Tibial artery (tissue), 4 donors: ENCODE measurements at regions not wholly inside any gene's neighbourhood (a gene's known extent, or its start where the extent isn't known, plus 50 kb on each side); places are given as distances from the start of the nearest gene placed in this dataset.

ENCODE experiments used
- DNase-seq, 2 donors: peaks; one replicate each; pipeline ENCODE4 v3.0.0-alpha.2; 2019
- H3K27ac ChIP-seq, 2 donors: fragments of 200-600 bp; sonication (generic) in 1 of 2; 1 replicate in 1 of 2; 2 replicates in 1 of 2; pipeline ENCODE4 v1.5.1; 2018 to 2019; ENCODE audit warnings: mild to moderate bottlenecking in 1 of 2
- H3K27me3 ChIP-seq, 2 donors: fragments of 200-600 bp; sonication (generic) in 1 of 2; one replicate each; pipeline versions ENCODE4 v1.5.1 to v1.6.0; 2016 to 2019
- H3K36me3 ChIP-seq, 3 donors: fragments of 200-600 bp; sonication (generic) in 2 of 3; one replicate each; pipeline ENCODE4 v1.5.1; 2016 to 2019; ENCODE audit warnings: mild to moderate bottlenecking in 2 of 3
- H3K4me1 ChIP-seq, 4 donors: fragments of 200-600 bp; sonication (generic) in 2 of 4; 1 replicate in 3 of 4; 2 replicates in 1 of 4; pipeline ENCODE4 v1.5.1; 2016 to 2019
- H3K4me3 ChIP-seq, 2 donors: fragments of 200-600 bp; sonication (generic) in 1 of 2; 1 replicate in 1 of 2; 2 replicates in 1 of 2; pipeline ENCODE4 v1.5.1; 2018 to 2019; ENCODE audit warnings: mild to moderate bottlenecking in 2 of 2
- H3K9me3 ChIP-seq, 3 donors: fragments of 200-600 bp; sonication (generic) in 1 of 3; one replicate each; pipeline ENCODE4 v1.5.1; 2016 to 2019
- intact Hi-C: fragments of 100-400 bp; cut with DNase I; formaldehyde crosslinking; loops from one replicate; pipeline ENCODE4 v1.15.0; 2023; ENCODE audit warnings: low total_unique reads
- TF ChIP-seq, protein P1 (sequence below), 2 experiments: fragments of 200-600 bp in 1 of 2; fragments of 450-650 bp in 1 of 2; IDR thresholded peaks; one replicate each; pipeline ENCODE4 v1.5.1; 2017 to 2019; ENCODE audit warnings: antibody characterized with exemption in 2 of 2, mild to moderate bottlenecking in 1 of 2, moderate library complexity in 1 of 2

- DNase-seq: no peak
- no peak overlapping the region for H3K27ac ChIP-seq
These were observed 336.2 kb downstream of the EPHA4 start for GRCh38 chr2:221235941-221236340.

GRCh38 chr2:221241072-221241471 is 331.0 kb downstream of the EPHA4 start:
- TF ChIP-seq, protein P1, sequence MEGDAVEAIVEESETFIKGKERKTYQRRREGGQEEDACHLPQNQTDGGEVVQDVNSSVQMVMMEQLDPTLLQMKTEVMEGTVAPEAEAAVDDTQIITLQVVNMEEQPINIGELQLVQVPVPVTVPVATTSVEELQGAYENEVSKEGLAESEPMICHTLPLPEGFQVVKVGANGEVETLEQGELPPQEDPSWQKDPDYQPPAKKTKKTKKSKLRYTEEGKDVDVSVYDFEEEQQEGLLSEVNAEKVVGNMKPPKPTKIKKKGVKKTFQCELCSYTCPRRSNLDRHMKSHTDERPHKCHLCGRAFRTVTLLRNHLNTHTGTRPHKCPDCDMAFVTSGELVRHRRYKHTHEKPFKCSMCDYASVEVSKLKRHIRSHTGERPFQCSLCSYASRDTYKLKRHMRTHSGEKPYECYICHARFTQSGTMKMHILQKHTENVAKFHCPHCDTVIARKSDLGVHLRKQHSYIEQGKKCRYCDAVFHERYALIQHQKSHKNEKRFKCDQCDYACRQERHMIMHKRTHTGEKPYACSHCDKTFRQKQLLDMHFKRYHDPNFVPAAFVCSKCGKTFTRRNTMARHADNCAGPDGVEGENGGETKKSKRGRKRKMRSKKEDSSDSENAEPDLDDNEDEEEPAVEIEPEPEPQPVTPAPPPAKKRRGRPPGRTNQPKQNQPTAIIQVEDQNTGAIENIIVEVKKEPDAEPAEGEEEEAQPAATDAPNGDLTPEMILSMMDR (IDR thresholded peaks at IDR 0.05): no peak
- H3K27ac ChIP-seq: no peak overlapping the region

More at GRCh38 chr2:221235941-221236340, 336.2 kb downstream of the EPHA4 start:
- no peaks in the 10 kb centered on the region for H3K36me3 ChIP-seq
- no peaks in the 10 kb centered on the region for H3K27me3 ChIP-seq
- H3K9me3 ChIP-seq: no peaks in the 10 kb centered on the region
- intact Hi-C loops: no loop called here
- TF ChIP-seq, protein P1 (IDR thresholded peaks at IDR 0.05): no peak
- no peak overlapping the region for H3K4me3 ChIP-seq
- H3K4me1 ChIP-seq: no peaks in the 10 kb centered on the region

GRCh38 chr2:221243771-221244170 is 328.3 kb downstream of the EPHA4 start:
- no peaks in the 10 kb centered on the region for H3K27me3 ChIP-seq
- no peaks in the 10 kb centered on the region for H3K9me3 ChIP-seq
- no peak overlapping the region for H3K4me3 ChIP-seq
- TF ChIP-seq, protein P1 (IDR thresholded peaks at IDR 0.05): no peak
- H3K4me1 ChIP-seq: no peaks in the 10 kb centered on the region
- intact Hi-C loops: no loop called here
- H3K27ac ChIP-seq: no peak overlapping the region
- DNase-seq: no peak
- H3K36me3 ChIP-seq: no peaks in the 10 kb centered on the region

More at GRCh38 chr2:221241072-221241471, 331.0 kb downstream of the EPHA4 start:
- no peak for DNase-seq
- intact Hi-C loops: no loop called here
- Histone ChIP-seq H3K4me1 (no peaks in the 10 kb centered on the region), H3K36me3 (no peaks in the 10 kb centered on the region), H3K27me3 (no peaks in the 10 kb centered on the region), H3K4me3 (no peak overlapping the region), H3K9me3 (no peaks in the 10 kb centered on the region)

DNA sequence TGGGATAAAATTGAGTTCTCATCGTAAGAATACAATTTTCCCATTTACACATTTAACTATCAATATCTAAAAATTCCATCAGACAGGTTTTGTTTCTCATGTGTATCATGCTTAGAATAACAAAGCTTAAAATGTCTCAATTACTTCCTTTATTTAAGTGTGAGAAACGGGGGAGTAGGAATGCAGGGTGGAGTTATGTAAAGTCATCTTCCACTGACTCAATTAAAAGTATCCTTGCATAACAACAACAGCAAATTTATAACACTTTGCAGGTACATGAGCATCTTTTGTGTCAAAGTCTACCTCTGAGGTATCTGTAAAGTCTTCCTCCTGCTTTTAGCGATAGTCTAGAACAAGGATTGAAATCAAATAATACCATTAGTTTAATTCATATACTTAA is 327.1 kb downstream of the EPHA4 start:
- Histone ChIP-seq H3K9me3 (no peaks in the 10 kb centered on the region), H3K36me3 (no peaks in the 10 kb centered on the region), H3K27ac (no peak overlapping the region), H3K27me3 (no peaks in the 10 kb centered on the region), H3K4me1 (no peaks in the 10 kb centered on the region), H3K4me3 (no peak overlapping the region)
- no peak for DNase-seq
- TF ChIP-seq, protein P1 (IDR thresholded peaks at IDR 0.05): no peak
- intact Hi-C loops: no loop called here

GRCh38 chr2:221245772-221246171 is 326.3 kb downstream of the EPHA4 start:
- H3K27ac ChIP-seq: no peak overlapping the region
- TF ChIP-seq, protein P1 (IDR thresholded peaks at IDR 0.05): no peak
- intact Hi-C loops: no loop called here
- H3K9me3 ChIP-seq: no peaks in the 10 kb centered on the region
- H3K36me3 ChIP-seq: no peaks in the 10 kb centered on the region
- H3K4me1 ChIP-seq: no peaks in the 10 kb centered on the region
- no peak for DNase-seq
- H3K27me3 ChIP-seq: no peaks in the 10 kb centered on the region
- H3K4me3 ChIP-seq: no peak overlapping the region

- no peaks in the 10 kb centered on the region for H3K27me3 ChIP-seq
- H3K9me3 ChIP-seq: peaks cover 0 to 4% (median 0%) of the 10 kb centered on the region in 3 donors
- no peaks in the 10 kb centered on the region for H3K36me3 ChIP-seq
- DNase-seq: no peak
- no peak overlapping the region for H3K4me3 ChIP-seq
- H3K27ac ChIP-seq: no peak overlapping the region
- TF ChIP-seq, protein P1 (IDR thresholded peaks at IDR 0.05): no peak
- intact Hi-C loops: no loop called here
- H3K4me1 ChIP-seq: no peaks in the 10 kb centered on the region
These were observed 317.8 kb downstream of the EPHA4 start for GRCh38 chr2:221254299-221254698.
